GM19025 (cell line): ENCODE measurements at regions not wholly inside any gene's neighbourhood (a gene's known extent, or its start where the extent isn't known, plus 50 kb on each side); places are given as distances from the start of the nearest gene placed in this dataset.

Experiments used
- ATAC-seq: cut with Tn5 transposase; IDR thresholded peaks from one replicate; pipeline ENCODE4 v1.9.1; 2021; ENCODE audit warnings: mild to moderate bottlenecking, low read depth, moderate library complexity; ENCODE audit not compliant: unreplicated experiment

DNA sequence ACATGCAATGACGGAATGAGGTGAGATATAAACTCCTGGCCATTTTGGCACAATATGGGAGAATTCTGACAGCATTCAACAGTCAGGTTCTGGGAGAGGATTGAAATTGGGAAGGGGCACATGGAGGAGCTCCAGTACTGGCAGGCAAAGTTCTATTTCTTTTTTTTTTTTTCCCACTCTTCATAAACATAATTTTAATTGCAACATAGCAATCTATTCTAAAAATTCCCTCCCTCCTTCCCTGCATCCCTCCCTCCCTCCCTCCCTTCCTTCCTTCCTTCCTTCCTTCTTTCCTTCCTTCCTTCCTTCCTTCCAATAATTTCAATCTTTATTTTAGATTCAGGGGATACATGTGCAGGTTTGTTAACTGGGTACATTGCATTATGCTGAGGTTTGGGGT lies 93.2 kb downstream of the PTCSC3 start:
- ATAC-seq, result no peak

DNA sequence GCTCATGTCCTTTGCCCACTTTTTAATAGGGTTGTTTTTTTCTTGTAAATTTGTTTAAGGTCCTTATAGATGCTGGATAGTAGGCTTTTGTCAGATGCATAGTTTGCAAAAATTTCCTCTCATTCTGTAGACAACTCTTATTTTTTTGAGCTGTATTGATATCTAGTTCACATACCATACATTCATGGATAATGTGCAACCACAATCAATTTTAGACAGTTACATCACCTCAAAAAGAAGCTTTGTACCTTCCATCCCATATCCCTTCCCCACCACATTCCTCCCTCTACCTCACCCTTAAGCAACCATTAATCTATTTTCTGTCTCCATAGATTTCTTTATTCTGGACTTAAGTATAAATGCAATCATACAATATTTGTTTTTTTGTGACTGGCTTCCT lies 98.4 kb downstream of the PTCSC3 start:
- no peak for ATAC-seq

DNA sequence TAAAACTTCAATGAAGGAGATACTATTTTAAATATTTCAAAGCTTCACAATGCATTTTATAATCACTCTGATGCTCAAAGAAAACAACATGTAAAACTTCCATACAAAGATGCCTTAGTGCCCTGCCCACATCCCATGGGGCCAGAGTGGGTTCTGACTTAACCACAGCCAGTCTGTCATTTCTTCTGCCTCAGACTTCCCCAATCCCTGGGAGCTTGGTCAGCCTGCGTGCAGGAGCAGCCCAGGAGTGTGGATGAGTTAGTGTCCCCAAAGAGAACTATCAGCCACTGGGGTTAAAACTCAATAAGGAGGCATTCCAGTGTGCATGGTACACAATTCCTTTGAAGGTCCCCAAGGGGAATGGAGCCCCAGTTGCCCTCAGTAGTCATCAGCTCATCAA lies 100.3 kb downstream of the PTCSC3 start:
- no peak for ATAC-seq

DNA sequence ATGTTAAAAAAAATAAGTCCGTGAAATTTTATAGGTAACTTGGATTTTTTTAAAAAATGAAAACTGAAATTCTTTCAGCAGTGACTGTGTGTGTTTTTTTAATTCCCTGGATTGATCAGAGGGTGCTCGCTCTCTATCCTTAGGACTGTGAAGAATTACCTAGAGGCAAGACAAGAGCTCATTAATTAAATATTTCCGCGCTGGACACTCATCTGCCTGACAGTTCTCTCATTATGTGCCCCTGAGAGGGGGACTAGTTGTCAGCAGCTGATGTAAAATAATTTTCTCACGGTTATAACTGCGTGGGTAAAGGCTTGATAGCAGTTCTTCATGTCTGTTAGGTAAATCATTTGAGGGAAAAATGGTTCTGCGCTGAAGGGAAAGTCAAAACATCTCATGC lies 101.3 kb downstream of the PTCSC3 start:
- ATAC-seq, result no peak

DNA sequence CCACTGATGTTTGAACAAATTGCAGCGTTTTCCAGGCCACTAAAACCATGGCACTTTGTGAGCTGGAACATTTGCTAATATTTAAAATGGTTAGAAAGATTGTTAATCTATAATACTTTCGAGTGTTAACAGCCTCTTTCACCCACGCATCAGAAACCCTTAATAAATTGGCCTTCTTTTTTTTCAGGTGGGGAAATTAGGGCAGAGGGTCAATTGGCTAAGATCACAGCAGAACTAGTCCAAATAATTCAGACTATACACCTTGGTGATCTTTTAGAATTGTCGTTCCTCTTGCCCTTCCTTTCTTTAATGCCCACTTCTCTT lies 105.8 kb downstream of the PTCSC3 start:
- no peak for ATAC-seq

DNA sequence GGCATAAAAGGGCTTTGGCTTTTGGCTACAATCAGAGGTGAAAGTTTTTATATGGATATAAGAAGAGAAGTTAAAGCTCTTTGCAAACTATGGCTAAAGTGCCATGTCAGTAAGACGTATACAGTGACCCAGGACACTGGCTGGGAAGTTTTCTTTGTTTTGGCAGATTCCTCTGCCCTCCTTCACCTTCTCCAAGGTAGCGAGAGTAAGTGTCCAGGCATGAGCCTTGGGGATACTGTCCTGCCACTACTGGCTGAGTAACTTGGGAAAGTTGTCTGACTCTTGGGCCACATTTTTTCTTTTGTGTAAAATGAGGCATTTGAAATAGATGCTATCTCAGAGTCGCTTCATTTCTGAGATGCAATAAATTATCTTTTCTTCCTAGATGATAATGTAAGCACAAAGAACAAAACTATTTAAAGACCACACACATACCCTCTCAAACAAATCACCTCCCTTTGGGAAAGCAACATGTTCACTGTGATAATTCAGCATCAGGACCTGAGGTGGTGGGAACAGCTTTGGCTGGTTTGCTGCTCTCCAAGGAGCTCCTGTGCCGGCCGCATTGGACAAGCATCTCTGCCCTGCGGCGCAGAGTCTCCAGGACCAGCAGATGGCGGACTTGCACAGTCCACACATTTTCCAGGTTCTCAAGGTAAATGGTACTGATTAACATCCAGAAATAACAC lies 106.3 kb downstream of the PTCSC3 start:
- no peak for ATAC-seq

DNA sequence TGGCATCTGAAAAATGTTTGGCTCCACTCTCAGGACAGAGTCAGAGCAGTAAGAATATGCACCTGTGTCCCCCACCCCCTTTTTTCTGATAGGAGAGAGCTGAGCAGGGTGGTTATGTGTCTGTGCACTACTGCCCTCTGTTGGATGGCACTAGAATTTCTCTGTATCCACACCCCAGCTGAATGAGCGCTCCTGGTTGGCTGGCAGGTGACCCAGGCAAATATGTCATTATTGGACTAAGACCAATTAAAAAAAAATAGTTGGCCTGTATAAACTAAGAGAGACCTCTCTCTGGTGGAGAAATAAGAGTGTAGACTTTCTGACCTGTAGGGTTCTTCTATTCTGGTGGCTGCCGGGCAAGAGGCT lies 107.0 kb downstream of the PTCSC3 start:
- ATAC-seq, result no peak

DNA sequence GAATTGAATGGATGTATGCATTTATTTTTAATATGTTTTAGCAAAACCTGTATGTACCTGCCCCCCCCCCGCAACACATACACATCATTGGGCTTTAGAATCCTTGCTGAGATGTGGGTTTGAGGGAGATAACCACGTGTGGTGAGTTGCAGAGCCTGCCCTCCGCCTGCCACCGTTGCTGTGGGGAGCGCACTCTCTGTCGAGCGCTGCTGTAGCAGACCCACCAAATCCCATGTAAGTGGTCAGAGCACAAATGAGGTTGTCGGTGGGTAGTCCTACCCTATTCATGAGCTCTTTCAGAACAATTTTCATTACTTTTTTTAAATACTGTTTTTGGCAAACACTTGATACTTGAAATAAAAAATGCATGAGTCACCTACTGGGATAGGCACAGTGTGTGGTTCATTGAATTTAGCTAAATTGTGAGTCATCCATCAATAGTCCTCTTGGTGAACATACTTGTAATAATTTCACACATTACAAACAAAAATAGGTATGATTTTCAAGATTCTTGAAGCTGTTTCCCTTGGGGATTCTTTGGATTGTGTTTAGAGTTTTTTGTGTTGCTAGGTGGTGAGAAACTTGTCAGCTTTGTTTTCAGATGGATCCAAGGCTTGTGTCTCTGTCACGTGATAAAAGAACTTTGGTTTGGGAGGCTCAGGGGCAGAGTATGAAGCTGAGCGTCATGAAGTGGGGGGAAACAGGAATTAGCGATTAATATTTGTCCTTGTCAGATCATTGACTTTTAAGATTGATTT lies 107.6 kb downstream of the PTCSC3 start:
- ATAC-seq, result no peak

DNA sequence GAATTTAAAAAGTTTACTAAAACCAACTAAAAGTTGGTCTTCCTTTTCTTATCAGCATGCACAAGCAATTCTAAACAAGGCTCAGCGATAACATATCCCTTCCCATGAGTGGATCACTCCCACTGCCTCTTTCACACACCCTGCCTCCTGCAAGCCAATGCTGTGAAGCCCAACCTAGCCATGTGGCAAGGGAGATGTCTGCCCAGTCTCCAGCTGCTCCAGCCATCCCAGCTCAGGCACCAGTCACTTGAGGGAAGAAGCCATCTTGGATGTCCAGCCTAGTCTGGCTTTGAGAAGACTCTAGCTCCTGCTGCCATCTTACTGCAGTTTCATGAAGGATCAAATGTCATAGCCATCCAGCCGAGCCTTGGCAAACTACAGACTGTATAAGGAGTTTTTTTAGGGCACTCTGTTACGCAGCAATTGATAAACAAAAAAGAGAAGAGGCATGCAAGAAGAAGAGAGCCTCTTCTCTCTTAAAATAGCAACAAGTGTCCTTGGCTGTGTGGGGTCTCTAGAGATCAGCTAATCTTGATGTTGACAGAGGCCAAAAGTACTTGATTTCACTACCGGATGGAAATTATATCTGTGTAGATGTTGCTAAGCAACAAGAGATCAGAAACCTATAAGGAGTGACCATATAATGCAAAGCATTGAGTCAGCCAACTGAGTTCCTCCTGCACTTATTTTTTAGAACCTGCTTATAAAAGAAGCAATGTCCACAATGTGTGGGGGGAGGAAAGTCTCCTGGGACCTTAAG lies 108.9 kb downstream of the PTCSC3 start:
- no peak for ATAC-seq

DNA sequence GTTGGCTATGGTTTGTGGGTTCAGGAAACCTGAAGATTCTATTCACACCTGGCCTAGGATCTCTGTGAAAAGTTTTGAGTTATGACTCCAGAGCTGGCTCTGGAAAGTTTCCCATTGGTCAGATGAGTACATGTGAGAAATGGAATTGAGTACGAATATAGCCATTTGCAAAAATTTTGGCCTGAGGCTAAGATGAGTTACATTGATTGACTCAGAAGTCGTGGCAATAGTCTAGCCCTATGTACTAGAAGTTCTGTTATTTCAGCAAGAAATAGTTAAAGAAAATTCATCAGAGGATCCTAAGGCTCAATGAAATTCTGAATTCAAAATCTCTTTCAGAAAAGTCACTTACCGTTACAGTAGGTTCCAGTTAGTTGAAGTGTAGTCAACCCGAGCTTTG lies 109.9 kb downstream of the PTCSC3 start:
- ATAC-seq, result no peak

DNA sequence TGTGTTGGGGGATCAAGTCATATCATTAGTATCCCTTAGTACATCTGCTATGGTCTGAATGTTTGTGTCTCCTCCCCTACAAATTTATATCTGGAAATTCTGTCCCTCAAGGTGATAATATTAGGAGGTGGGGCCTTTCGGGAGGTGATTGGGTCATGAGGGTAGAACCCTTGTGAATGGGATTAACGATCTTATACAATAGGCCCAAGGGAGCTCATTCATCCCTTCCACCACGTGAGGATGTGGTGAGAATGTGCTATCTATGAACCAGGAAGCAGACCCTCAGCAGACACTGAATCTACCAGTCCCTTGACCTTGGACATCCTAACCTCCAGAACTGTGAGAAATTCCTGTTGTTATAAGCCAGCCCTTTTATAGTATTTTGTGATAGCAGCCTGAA lies 110.7 kb downstream of the PTCSC3 start:
- no peak for ATAC-seq

DNA sequence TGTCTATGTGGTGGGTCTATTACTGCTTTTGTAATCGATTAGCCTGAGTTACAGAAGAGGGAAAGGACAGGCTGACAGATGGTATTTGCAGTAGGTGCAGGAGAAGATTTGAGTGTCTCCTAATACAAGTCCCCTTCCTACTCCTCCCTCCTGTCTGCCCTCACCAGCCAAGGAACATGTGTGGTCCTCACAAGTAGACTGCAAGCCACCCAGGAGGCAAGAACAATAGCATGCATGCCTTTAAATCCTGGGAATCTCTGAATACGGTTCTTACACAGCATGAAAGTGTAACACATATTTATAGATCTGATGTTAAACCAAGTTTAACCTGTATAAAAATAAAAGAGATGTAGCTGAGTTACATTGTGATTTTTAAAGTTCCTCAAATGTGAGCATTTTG lies 117.0 kb downstream of the PTCSC3 start:
- no peak for ATAC-seq

DNA sequence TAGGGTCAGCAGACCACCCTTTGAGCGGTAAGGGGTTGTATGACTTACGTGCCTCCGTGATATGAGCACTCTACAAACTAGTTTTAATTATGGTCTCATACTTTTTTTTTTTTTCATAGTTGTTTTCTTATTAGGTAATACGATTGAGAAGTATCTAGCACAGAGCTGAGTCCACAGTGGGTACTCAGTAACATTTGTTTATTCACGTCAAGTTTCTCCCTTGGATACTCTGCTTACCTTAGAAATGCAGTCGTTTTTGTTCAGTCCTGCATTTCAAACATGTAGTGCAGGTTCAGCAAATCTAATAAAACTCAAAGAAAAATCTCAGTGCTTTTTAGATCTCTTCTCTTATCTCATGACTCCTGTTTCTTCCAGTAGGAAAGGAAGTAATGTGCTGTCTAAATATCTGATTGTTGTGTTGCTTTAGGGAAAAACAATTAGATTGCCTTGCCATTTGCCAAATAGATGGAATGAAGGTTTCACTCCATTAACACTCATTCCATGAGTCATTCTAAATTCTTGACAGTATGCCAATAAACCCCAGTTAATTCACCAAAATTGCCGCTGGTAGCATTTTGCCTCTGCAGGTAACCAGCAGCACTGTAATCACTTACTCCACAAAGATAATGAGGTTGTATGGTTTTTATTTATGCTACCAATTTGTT lies 118.9 kb downstream of the PTCSC3 start:
- no peak for ATAC-seq

DNA sequence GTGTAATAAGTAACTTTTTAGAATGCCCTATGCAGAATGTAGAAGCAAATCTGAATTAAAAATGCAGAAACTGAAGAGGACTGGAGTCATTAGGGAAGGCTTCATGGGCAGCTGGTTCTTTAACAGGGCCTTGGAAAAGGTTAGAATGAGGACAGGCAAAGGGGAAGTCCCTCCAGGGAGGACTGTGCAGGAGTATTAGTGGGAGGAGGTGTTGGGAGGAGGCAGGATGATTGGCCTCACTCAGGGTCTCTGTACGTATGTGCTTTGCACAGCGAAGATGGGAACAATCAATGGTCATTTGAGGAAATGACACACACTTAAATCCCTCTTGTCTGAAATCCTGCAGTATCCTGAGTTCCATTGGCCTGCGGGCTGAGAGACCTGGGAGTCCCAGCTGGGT lies 119.7 kb downstream of the PTCSC3 start:
- no peak for ATAC-seq

DNA sequence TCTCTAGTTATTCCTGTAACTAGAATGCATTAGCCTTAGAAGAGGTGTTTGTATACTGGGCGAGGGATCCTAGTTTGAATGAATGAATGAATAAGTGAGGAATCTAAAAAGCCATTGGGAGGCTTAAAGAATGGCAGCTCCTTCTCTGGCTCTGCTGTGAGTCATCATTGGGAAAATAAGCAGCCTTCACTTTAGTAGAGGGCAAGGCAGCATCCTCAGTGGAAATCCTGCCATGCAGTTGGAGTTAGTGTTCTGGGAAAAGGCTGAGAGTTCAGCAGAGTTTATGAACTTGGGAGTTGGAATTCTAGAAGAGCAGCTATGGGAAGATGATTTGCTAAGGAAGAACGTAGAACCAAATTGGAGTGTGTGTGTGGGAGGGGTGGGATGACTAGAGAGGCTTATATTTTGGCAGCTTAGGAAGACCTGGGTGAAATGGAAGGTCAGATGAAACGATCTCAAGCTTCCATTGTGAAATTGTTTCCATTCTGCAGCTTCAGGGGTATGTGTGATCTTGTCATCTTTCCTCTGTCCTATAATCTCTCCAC lies 120.8 kb downstream of the PTCSC3 start:
- no peak for ATAC-seq

DNA sequence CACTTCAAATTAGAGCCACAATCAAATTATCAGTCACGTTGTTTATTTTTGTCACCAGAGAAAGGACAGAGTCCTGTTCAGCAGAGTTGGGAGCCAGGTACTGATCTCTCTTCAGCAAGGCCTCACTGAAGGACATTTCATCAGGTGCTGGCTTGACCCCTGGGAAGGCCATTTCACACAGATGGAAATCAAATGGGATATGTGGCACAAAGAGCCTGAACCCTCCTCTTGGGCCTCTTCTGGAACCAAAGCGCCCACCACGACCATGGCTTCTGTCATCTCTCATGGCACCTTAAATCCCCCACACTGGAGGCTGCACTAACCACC lies 121.5 kb downstream of the PTCSC3 start:
- no peak for ATAC-seq

DNA sequence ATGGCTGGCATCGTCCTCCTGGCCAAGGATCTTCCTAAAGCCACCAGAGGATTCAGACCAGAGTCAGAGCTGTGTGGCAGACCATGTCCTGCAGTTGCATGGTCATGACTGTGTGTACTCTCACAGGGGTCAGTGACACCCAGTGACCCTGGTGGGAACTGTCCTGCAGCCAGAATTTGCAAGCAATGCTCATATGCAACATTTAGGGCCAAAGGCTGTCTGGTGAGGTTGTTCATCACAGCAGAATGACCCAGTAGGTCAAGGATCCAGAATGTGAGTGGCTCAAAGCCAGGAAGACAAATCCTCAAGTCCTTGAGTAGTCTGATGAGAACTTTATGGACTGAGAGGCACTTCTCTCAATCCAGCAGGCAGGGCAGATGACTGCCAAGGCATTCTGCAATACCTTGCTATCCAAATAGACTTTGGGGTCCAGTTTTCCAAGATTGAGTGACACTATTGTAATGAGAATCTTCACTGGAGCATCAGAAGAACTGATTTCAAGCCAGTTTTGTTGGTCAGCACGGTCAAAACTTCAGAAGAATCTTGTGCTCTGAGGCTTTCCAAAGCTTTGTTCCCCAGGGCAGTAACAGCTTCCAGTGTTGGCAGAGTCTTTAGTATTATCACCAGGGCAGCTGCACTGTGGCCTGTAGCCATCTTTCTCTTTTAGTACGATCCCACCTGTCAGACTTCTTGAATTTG lies 122.0 kb downstream of the PTCSC3 start:
- no peak for ATAC-seq

DNA sequence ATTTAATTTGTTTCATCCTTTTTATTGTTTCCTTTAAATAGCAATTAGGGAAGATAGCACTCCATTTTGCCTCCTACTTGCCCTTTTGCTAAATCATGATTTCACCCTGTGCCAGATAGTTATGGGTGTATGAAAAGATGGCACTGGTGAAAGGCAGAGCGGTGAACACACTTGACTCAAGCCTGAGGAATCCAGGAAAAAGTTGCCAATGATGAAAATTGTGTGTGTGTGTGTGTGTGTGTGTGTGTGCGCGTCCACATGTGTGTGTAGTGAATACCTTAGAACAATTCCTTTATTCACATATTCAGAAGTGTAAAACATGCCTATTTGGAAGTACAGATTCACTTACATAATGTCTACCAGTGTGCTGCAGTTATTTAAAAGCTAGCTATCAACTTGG lies 123.8 kb downstream of the PTCSC3 start:
- ATAC-seq, result no peak

DNA sequence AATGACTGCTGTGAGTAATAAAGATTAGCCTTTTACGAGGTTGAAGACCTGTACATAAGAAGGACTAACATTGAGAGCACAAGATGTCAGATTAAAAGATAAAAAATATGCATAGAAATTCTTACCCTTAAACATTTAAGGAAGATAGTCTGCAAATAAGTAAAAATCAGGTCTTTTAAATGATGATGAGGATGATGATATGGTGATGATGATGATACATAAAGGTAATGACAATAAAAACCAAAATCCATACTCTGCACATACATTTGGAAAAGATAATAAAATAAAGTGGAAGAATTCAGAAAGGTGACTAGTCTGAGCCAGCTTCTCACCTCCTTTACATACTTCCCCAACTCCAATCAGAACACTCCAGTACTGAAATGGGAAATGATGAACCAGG lies 124.5 kb downstream of the PTCSC3 start:
- no peak for ATAC-seq

DNA sequence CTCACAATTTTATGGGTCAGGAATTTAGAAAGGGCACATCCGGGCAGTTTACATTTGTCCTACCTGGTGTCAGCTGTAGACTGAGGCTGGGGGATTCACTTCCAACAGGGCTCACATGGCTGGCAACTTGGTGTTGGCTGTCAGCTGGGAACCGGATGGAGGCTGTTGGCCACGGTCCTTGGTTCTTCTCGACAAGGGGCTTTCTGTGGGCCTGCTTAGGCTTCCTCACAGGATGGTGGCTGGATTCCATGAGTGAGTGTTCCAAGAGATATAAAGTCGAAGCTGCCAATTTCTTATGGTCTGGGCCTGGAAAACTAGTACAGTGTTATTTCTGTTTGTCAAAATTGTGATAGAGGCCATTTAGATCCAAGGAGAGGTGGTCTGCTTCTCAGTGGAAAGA lies 127.9 kb downstream of the PTCSC3 start:
- ATAC-seq, result no peak

DNA sequence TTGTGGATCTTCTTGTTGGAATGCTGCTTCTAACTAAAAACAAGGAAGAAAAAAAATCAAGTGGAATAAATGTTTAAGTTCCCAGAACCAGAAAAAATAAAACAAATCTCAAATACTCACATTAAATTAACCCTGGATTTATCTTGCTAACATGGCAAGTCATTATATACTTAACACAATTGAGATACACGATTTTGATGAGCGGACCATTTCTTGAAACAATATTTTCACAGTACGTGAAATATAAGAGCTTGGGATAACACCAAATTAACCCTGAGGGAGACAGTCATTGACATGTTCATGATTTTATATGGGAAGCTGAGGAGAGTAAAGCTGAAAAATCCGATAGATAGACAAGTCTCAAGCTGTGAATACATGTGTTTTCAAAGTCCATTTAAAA lies 128.6 kb downstream of the PTCSC3 start:
- no peak for ATAC-seq
